Astrocyte (in vitro differentiated cells and primary cell): ENCODE measurements at regions not wholly inside any gene's neighbourhood (a gene's known extent, or its start where the extent isn't known, plus 50 kb on each side); places are given as distances from the start of the nearest gene placed in this dataset.
"Not testable (repeated sequence)": the region's sequence is repeated elsewhere in the genome, so short reads cannot be mapped to it uniquely, and the experiment has no call there.

Experiments
- DNase-seq: peaks from one replicate; pipeline ENCODE4 v3.0.0-alpha.2; 2010; ENCODE audit warnings: low read depth
- FAIRE-seq: peaks from 2 replicates; lab custom pipeline; 2011; peaks lifted over from hg19 to GRCh38; lab: Jason Lieb, UNC
- H2AFZ ChIP-seq: 2 replicates; pipeline ENCODE4 v1.6.0; 2012; ENCODE audit warnings: low read depth, low read length, inconsistent platforms
- H3K27ac ChIP-seq: 2 replicates; pipeline ENCODE4 v1.5.1; 2011; ENCODE audit warnings: low read depth, low read length, inconsistent platforms
- H3K27me3 ChIP-seq: 2 replicates; pipeline ENCODE4 v1.6.0; 2011; ENCODE audit warnings: low read length, inconsistent platforms; ENCODE audit not compliant: insufficient read depth
- H3K36me3 ChIP-seq: 2 replicates; pipeline ENCODE4 v1.5.1; 2011; ENCODE audit warnings: low read length, inconsistent platforms; ENCODE audit not compliant: insufficient read depth
- H3K4me1 ChIP-seq: 2 replicates; pipeline ENCODE4 v1.5.1; 2011; ENCODE audit warnings: low read length, inconsistent platforms; ENCODE audit not compliant: insufficient read depth
- H3K4me2 ChIP-seq: 2 replicates; pipeline ENCODE4 v1.6.0; 2012; ENCODE audit warnings: low read length, inconsistent platforms
- H3K4me3 ChIP-seq: 2 replicates; pipeline ENCODE4 v1.5.1; 2011; ENCODE audit warnings: low read depth, mild to moderate bottlenecking, low read length, inconsistent platforms; ENCODE audit not compliant: insufficient read depth
- H3K79me2 ChIP-seq: 2 replicates; pipeline ENCODE4 v1.6.0; 2012; ENCODE audit warnings: mild to moderate bottlenecking, low read length, inconsistent platforms; ENCODE audit not compliant: insufficient read depth
- H3K9ac ChIP-seq: 2 replicates; pipeline ENCODE4 v1.6.0; 2012; ENCODE audit warnings: mild to moderate bottlenecking, low read length, inconsistent platforms
- H3K9me3 ChIP-seq: 2 replicates; pipeline ENCODE4 v1.5.1; 2012; ENCODE audit warnings: low read depth, mild to moderate bottlenecking, low read length, inconsistent platforms; ENCODE audit not compliant: insufficient read depth
- H4K20me1 ChIP-seq: 2 replicates; pipeline ENCODE4 v1.6.0; 2012; ENCODE audit warnings: low read length, inconsistent platforms; ENCODE audit not compliant: insufficient read depth
- H3K27ac Mint-ChIP-seq: one replicate; pipeline ENCODE4 v1.8.0; 2021; ENCODE audit warnings: mild to moderate bottlenecking, mixed read lengths; ENCODE audit not compliant: unreplicated experiment
- H3K27me3 Mint-ChIP-seq: one replicate; pipeline ENCODE4 v1.8.0; 2021; ENCODE audit warnings: low read depth, mixed read lengths; ENCODE audit not compliant: unreplicated experiment
- H3K36me3 Mint-ChIP-seq: one replicate; pipeline ENCODE4 v1.8.0; 2021; ENCODE audit warnings: low read depth, mixed read lengths; ENCODE audit not compliant: unreplicated experiment
- H3K4me1 Mint-ChIP-seq: one replicate; pipeline ENCODE4 v1.8.0; 2021; ENCODE audit warnings: low read depth, mixed read lengths; ENCODE audit not compliant: unreplicated experiment
- H3K4me3 Mint-ChIP-seq: one replicate; pipeline ENCODE4 v1.8.0; 2021; ENCODE audit warnings: mild to moderate bottlenecking, moderate library complexity, mixed read lengths; ENCODE audit not compliant: unreplicated experiment
- H3K9me3 Mint-ChIP-seq: one replicate; pipeline ENCODE4 v1.8.0; 2021; ENCODE audit warnings: mild to moderate bottlenecking, mixed read lengths; ENCODE audit not compliant: unreplicated experiment
- EZH2 ChIP-seq: IDR thresholded peaks from 2 replicates; pipeline ENCODE4 v1.6.1; 2012; ENCODE audit warnings: mild to moderate bottlenecking, low read length, inconsistent platforms; ENCODE audit not compliant: insufficient read depth
- TF ChIP-seq, protein P1 (sequence below): IDR thresholded peaks from 2 replicates; pipeline ENCODE4 v1.5.1; 2011; ENCODE audit warnings: low read depth, mild to moderate bottlenecking, inconsistent platforms, low read length, moderate library complexity; ENCODE audit not compliant: insufficient read depth

DNA sequence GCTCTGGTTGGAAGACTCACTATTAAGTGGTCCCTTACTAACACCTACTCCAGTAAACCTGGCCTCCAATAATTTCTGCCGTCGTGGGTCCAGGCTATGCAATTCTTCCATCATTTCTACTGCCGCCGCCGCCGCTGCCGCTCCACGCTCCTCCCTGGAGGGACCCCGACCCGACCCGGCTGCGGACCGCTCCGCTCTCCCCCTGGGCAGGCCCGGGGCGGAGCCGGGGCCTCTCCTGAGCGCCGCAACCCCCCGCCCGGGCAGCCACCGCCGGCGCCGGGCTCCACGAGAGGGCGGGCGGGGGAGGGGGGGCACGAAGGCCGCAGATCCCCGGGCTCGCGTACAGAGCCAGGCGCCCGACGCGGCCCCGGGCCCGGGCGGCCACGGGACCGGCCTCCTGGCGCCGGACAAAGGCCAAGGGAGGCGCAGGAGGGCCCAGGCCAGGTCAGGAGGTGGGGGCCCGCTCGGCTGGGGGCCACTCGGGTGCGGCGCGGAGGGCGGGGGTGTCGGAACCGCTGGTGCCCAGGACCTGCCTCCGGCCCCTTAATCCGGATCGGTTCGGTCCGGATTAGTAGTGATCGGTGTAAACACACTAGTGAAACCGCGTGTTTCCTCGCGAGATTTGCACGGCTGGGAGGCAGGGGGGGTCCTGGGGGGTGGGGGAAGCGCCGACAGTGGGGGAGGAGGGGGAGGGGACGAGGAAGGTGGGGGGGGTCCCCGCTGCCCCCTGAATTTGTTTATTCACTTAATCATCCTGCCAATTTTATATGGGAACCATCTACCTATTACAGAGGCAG, 215.1 kb upstream of the CCL2 start:
- H3K36me3 ChIP-seq, H3K27ac ChIP-seq, H3K4me3 ChIP-seq, H3K9me3 ChIP-seq, H3K9ac ChIP-seq, H3K27me3 ChIP-seq, H3K79me2 ChIP-seq, H3K27ac Mint-ChIP-seq, H3K27me3 Mint-ChIP-seq, FAIRE-seq, H3K36me3 Mint-ChIP-seq, H3K4me3 Mint-ChIP-seq, H3K4me1 ChIP-seq, DNase-seq, H4K20me1 ChIP-seq, H3K4me2 ChIP-seq, H2AFZ ChIP-seq, H3K9me3 Mint-ChIP-seq, H3K4me1 Mint-ChIP-seq: not testable (repeated sequence)

DNA sequence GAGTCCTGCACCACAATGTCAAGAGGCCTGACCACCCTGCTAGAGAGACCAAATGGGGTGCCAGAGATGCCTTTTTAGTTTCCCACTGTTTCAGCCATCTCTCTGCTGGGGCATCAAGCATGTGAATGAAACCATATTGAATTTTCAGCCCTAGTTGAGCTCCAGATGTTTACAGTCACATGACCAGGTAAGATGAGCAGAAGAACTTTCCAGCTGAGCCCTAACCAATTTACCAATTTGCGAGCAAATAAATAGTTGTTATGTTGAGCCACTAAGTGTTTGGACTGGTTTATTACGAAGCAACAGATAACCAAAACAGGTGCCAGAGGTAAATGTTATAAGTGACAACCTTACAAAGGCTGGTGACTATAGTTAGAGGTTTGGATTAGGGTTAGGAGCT, 209.1 kb upstream of the CCL2 start:
- Histone ChIP-seq H3K27me3 (no peaks in the 10 kb centered on the region), H3K79me2 (no peaks in the 10 kb centered on the region), H3K4me2 (no peak overlapping the region), H3K36me3 (no peaks in the 10 kb centered on the region), H3K4me1 (no peaks in the 10 kb centered on the region), H3K9me3 (no peaks in the 10 kb centered on the region), H2AFZ (no peak overlapping the region), H3K9ac (no peak overlapping the region), H4K20me1 (no peaks in the 10 kb centered on the region), H3K4me3 (no peak overlapping the region), H3K27ac (no peak overlapping the region)
- Mint-ChIP-seq H3K9me3 (peaks cover 2% of the 10 kb centered on the region), H3K27me3 (peaks cover 16% of the 10 kb centered on the region), H3K4me3 (no peak overlapping the region), H3K36me3 (no peaks in the 10 kb centered on the region), H3K4me1 (no peaks in the 10 kb centered on the region), H3K27ac (no peak overlapping the region)
- TF ChIP-seq, protein P1, sequence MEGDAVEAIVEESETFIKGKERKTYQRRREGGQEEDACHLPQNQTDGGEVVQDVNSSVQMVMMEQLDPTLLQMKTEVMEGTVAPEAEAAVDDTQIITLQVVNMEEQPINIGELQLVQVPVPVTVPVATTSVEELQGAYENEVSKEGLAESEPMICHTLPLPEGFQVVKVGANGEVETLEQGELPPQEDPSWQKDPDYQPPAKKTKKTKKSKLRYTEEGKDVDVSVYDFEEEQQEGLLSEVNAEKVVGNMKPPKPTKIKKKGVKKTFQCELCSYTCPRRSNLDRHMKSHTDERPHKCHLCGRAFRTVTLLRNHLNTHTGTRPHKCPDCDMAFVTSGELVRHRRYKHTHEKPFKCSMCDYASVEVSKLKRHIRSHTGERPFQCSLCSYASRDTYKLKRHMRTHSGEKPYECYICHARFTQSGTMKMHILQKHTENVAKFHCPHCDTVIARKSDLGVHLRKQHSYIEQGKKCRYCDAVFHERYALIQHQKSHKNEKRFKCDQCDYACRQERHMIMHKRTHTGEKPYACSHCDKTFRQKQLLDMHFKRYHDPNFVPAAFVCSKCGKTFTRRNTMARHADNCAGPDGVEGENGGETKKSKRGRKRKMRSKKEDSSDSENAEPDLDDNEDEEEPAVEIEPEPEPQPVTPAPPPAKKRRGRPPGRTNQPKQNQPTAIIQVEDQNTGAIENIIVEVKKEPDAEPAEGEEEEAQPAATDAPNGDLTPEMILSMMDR, result no peak
- no peak for TF ChIP-seq EZH2
- FAIRE-seq, result no peak
- no peak for DNase-seq

DNA sequence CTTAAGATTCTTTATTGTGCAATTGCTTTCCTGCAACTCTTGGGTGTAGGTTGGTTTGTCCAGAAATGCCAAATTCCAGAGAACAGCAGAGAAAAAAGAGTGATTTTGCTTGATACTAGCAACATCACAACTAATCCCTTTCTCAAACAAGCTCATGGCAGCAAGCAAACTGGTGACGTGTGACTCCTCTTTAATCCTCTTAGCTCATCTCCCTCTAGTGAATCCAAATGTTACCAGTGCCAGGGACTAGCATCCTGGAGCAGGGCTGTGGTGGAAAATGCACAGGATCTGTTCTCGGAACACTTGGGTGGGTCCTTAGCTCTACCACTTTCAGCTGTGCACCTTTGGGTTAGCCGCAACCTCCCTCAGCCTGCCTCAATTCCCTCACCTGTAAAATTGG, 204.0 kb upstream of the CCL2 start:
- Mint-ChIP-seq H3K4me1 (no peaks in the 10 kb centered on the region), H3K4me3 (no peak overlapping the region), H3K36me3 (no peaks in the 10 kb centered on the region), H3K9me3 (no peaks in the 10 kb centered on the region), H3K27me3 (peaks cover 26% of the 10 kb centered on the region), H3K27ac (no peak overlapping the region)
- Histone ChIP-seq H3K27ac (no peak overlapping the region), H3K4me1 (no peaks in the 10 kb centered on the region), H3K79me2 (no peaks in the 10 kb centered on the region), H2AFZ (no peak overlapping the region), H4K20me1 (no peaks in the 10 kb centered on the region), H3K36me3 (no peaks in the 10 kb centered on the region), H3K9me3 (no peaks in the 10 kb centered on the region), H3K9ac (no peak overlapping the region), H3K4me2 (no peak overlapping the region), H3K4me3 (no peak overlapping the region), H3K27me3 (no peaks in the 10 kb centered on the region)
- FAIRE-seq, result no peak
- TF ChIP-seq, protein P1, result no peak
- no peak for TF ChIP-seq EZH2
- DNase-seq, result no peak
